GM12878 (cell line): ENCODE measurements at regions not wholly inside any gene's neighbourhood (a gene's known extent, or its start where the extent isn't known, plus 50 kb on each side); places are given as distances from the start of the nearest gene placed in this dataset.

Experiments used
- ATAC-seq: fragments of 200-7000 bp; cut with Tn5 transposase; 3 replicates; pipeline ENCODE4 v1.9.1; 2020; ENCODE audit warnings: mild to moderate bottlenecking, moderate library complexity
- BruUV-seq: library from RNA; stranded (reverse); fragments of 400-500 nt; replicated peaks from 2 replicates; lab custom pipeline; 2021; lab: Mats Ljungman, UMichigan
- CTCF ChIA-PET: fragments of 300-600 bp; sonication (Branson Sonifier 250); formaldehyde crosslinking; extraction: SDS; loops from one replicate; lab custom pipeline; 2021; ENCODE audit warnings: inconsistent platforms; lab: Yijun Ruan, JAX
- POLR2A ChIA-PET: fragments of 350-600 bp; formaldehyde crosslinking; extraction: SDS; loops from one replicate; lab custom pipeline; 2021; ENCODE audit warnings: inconsistent platforms; lab: Charles Lee
- RAD21 ChIA-PET: fragments of 300-600 bp; sonication (Branson Sonifier 250); formaldehyde crosslinking; loops from one replicate; lab custom pipeline; 2023; ENCODE audit warnings: antibody characterized with exemption; ENCODE audit not compliant: unreplicated experiment; lab: Charles Lee
- SMC1A ChIA-PET: fragments of 300-600 bp; sonication (Branson Sonifier 250); formaldehyde crosslinking; loops from one replicate; lab custom pipeline; 2023; ENCODE audit not compliant: unreplicated experiment, uncharacterized antibody; lab: Charles Lee
- DNase-seq: peaks from one replicate; pipeline ENCODE4 v3.0.0-alpha.2; 2011; ENCODE audit warnings: low read depth, low spot score
- FAIRE-seq: peaks from 3 replicates; lab custom pipeline; 2011; peaks lifted over from hg19 to GRCh38; lab: Jason Lieb, UNC
- H2AFZ ChIP-seq: 2 replicates; pipeline ENCODE4 v1.6.0; 2011; ENCODE audit warnings: low read depth, low read length, control low read depth; ENCODE audit not compliant: control insufficient read depth
- H3K27ac ChIP-seq: 2 replicates; pipeline ENCODE4 v1.5.1; 2011; ENCODE audit warnings: control low read depth; ENCODE audit not compliant: control insufficient read depth, insufficient read depth
- H3K27me3 ChIP-seq, 2 experiments: replicated peaks in 1 of 2; 2 replicates each; pipeline versions ENCODE4 v1.6.0 to v1.6.1; 2011; ENCODE audit warnings: low read length in 1 of 2; ENCODE audit not compliant: control insufficient read depth in 2 of 2, insufficient read depth in 2 of 2
- H3K36me3 ChIP-seq, 2 experiments: 2 replicates each; pipeline ENCODE4 v1.5.1; 2011; ENCODE audit warnings: low read length in 1 of 2; ENCODE audit not compliant: control insufficient read depth in 2 of 2, insufficient read depth in 2 of 2
- H3K4me1 ChIP-seq: 2 replicates; pipeline ENCODE4 v1.6.1; 2011; ENCODE audit warnings: mild to moderate bottlenecking, low read length, moderate library complexity, mixed read lengths; ENCODE audit not compliant: control insufficient read depth, insufficient read depth
- H3K4me2 ChIP-seq: 2 replicates; pipeline ENCODE4 v1.6.0; 2011; ENCODE audit warnings: control low read depth; ENCODE audit not compliant: control insufficient read depth, insufficient read depth
- H3K4me3 ChIP-seq: fragments of 200-600 bp; sonication (generic); 2 replicates; pipeline ENCODE4 v1.5.1; 2016
- H3K79me2 ChIP-seq: 2 replicates; pipeline ENCODE4 v1.6.0; 2011; ENCODE audit warnings: low read length; ENCODE audit not compliant: control insufficient read depth, insufficient read depth
- H3K9ac ChIP-seq: 2 replicates; pipeline ENCODE4 v1.8.0; 2011; ENCODE audit warnings: low read length, control low read depth, mixed read lengths; ENCODE audit not compliant: control insufficient read depth, insufficient read depth
- H3K9me3 ChIP-seq: replicated peaks from 3 replicates; pipeline ENCODE4 v1.5.1; 2011; ENCODE audit warnings: mild to moderate bottlenecking, low read length; ENCODE audit not compliant: control insufficient read depth, insufficient read depth
- H4K20me1 ChIP-seq: 2 replicates; pipeline ENCODE4 v1.6.0; 2011; ENCODE audit not compliant: control insufficient read depth, insufficient read depth
- CEBPB ChIP-seq, 2 experiments: fragments of 150-350 bp in 1 of 2; IDR thresholded peaks; 2 replicates each; pipeline ENCODE4 v1.6.1; 2012 to 2014; ENCODE audit warnings: low read depth in 2 of 2, low read length in 2 of 2, borderline replicate concordance in 1 of 2, inconsistent platforms in 1 of 2
- CHD1 ChIP-seq: IDR thresholded peaks from 2 replicates; pipeline ENCODE4 v1.6.1; 2012; ENCODE audit warnings: low read depth, low read length, improper control_type of control experiment
- ETV6 ChIP-seq, 2 experiments: fragments of 450-650 bp in 1 of 2; IDR thresholded peaks in 1 of 2; conservative IDR thresholded peaks in 1 of 2; 2 replicates each; pipeline ENCODE4 v1.6.1; 2014; ENCODE audit warnings: antibody characterized with exemption in 1 of 2, borderline replicate concordance in 1 of 2, low read depth in 1 of 2, mild to moderate bottlenecking in 1 of 2, moderate library complexity in 1 of 2
- FOS ChIP-seq: IDR thresholded peaks from 3 replicates; pipeline ENCODE4 v1.6.1; 2011; ENCODE audit warnings: borderline replicate concordance; ENCODE audit not compliant: insufficient read length; ENCODE audit errors: extremely low read depth
- MEF2B ChIP-seq: fragments of 450-650 bp; IDR thresholded peaks from 2 replicates; pipeline ENCODE4 v1.6.1; 2018; ENCODE audit warnings: mild to moderate bottlenecking, moderate library complexity; ENCODE audit not compliant: partially characterized antibody, poor library complexity, severe bottlenecking
- MYC ChIP-seq: IDR thresholded peaks from 2 replicates; pipeline ENCODE4 v1.6.1; 2011; ENCODE audit warnings: mild to moderate bottlenecking, low read length, moderate library complexity, inconsistent platforms; ENCODE audit not compliant: insufficient read depth, insufficient replicate concordance, insufficient read length, severe bottlenecking
- NFIC ChIP-seq: IDR thresholded peaks from 2 replicates; pipeline ENCODE4 v1.6.1; 2012; ENCODE audit warnings: low read depth, mild to moderate bottlenecking, inconsistent platforms, low read length, moderate library complexity
- RCOR1 ChIP-seq: conservative IDR thresholded peaks from 2 replicates; pipeline ENCODE4 v1.6.1; 2012; ENCODE audit warnings: low read depth, low read length, improper control_type of control experiment
- RELA ChIP-seq: fragments of 450-650 bp; IDR thresholded peaks from 2 replicates; pipeline ENCODE4 v1.8.0; 2014; ENCODE audit warnings: borderline replicate concordance; ENCODE audit not compliant: partially characterized antibody
- TAF1 ChIP-seq: IDR thresholded peaks from 2 replicates; pipeline ENCODE4 v1.6.1; 2011; ENCODE audit warnings: mild to moderate bottlenecking, low read depth, low read length, borderline replicate concordance
- ZNF207 ChIP-seq: fragments of 450-650 bp; IDR thresholded peaks from 2 replicates; pipeline ENCODE4 v1.6.1; 2014; ENCODE audit warnings: antibody characterized with exemption, mild to moderate bottlenecking, borderline replicate concordance
- WGBS: methylation state at CpG from one replicate; pipeline ENCODE4 v1.1.6; 2016; ENCODE audit warnings: low lambda C conversion rate; ENCODE audit not compliant: insufficient replicate concordance, insufficient coverage; ENCODE audit errors: missing lambda C conversion rate; 5-methylcytosine and 5-hydroxymethylcytosine counted together
- in situ Hi-C: fragments of 300-500 bp; cut with MboI; formaldehyde crosslinking; loops from 9 replicates; pipeline ENCODE4 v1.14.3; 2018; ENCODE audit warnings: mixed read lengths
- intact Hi-C: fragments of 100-400 bp; cut with micrococcal nuclease; formaldehyde crosslinking; loops from one replicate; pipeline ENCODE4 v1.14.2; 2022; ENCODE audit not compliant: unreplicated experiment
- TF ChIP-seq, protein P1 (sequence below): IDR thresholded peaks from 2 replicates; pipeline ENCODE4 v1.6.1; 2012; ENCODE audit warnings: low read length, inconsistent platforms
- TF ChIP-seq, protein P2 (sequence below): fragments of 150-350 bp; IDR thresholded peaks from 2 replicates; pipeline ENCODE4 v1.6.1; 2016; ENCODE audit warnings: low read depth, low read length

DNA sequence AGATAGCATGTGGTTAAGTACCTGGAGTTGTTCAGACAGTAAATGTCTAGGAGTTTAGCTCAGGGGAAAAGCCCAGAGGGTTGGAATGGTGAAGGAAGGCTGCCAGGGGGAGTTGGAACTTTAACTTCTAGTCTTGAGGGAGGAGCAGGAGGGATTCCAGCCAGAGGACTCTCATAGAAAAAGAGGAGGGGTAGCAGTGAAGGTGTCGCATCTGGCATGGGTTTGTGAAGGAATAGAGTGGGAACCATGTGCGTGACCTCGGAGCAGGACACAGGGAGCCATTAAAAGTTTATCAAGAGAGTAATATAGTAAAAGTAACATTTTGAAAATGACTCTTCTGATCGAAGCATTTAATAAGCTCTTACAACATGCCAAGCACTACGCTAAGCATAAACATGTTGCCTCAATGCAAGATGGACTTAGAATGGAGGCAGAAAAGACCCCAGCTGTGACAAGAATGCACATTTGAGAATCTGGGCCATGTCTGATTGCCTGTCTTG, 632.4 kb upstream of the CAMK1G start:
- intact Hi-C loops: no loop called here

More for the DNA sequence above, 632.4 kb upstream of the CAMK1G start:
- FAIRE-seq: no peak
- H3K36me3 ChIP-seq: no peaks in the 10 kb centered on the region
- no peak overlapping the region for H2AFZ ChIP-seq
- H3K9me3 ChIP-seq: no peaks in the 10 kb centered on the region
- H3K4me1 ChIP-seq: no peaks in the 10 kb centered on the region
- in situ Hi-C loops: no loop called here
- H3K27ac ChIP-seq: no peak overlapping the region
- no peaks in the 10 kb centered on the region for H3K79me2 ChIP-seq
- ChIA-PET CTCF (no interaction called here), POLR2A (no interaction called here), RAD21 (no interaction called here), SMC1A (no interaction called here)
- H3K27me3 ChIP-seq: no peaks in the 10 kb centered on the region; a peak in 1 of 4 replicates
- TF ChIP-seq FOS: no peak
- TF ChIP-seq RELA: no peak
- TF ChIP-seq, protein P1, sequence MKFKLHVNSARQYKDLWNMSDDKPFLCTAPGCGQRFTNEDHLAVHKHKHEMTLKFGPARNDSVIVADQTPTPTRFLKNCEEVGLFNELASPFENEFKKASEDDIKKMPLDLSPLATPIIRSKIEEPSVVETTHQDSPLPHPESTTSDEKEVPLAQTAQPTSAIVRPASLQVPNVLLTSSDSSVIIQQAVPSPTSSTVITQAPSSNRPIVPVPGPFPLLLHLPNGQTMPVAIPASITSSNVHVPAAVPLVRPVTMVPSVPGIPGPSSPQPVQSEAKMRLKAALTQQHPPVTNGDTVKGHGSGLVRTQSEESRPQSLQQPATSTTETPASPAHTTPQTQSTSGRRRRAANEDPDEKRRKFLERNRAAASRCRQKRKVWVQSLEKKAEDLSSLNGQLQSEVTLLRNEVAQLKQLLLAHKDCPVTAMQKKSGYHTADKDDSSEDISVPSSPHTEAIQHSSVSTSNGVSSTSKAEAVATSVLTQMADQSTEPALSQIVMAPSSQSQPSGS: no peak
- no peak for TF ChIP-seq RCOR1
- TF ChIP-seq NFIC: no peak
- TF ChIP-seq ETV6 (conservative IDR thresholded peaks at IDR 0.05 in 1 of 2, IDR thresholded peaks at IDR 0.05 in 1 of 2; ENCODE audit: borderline replicate concordance in 1 of 2, low read depth in 1 of 2): no peak
- no peak for TF ChIP-seq TAF1
- TF ChIP-seq MEF2B: no peak
- TF ChIP-seq, protein P2, sequence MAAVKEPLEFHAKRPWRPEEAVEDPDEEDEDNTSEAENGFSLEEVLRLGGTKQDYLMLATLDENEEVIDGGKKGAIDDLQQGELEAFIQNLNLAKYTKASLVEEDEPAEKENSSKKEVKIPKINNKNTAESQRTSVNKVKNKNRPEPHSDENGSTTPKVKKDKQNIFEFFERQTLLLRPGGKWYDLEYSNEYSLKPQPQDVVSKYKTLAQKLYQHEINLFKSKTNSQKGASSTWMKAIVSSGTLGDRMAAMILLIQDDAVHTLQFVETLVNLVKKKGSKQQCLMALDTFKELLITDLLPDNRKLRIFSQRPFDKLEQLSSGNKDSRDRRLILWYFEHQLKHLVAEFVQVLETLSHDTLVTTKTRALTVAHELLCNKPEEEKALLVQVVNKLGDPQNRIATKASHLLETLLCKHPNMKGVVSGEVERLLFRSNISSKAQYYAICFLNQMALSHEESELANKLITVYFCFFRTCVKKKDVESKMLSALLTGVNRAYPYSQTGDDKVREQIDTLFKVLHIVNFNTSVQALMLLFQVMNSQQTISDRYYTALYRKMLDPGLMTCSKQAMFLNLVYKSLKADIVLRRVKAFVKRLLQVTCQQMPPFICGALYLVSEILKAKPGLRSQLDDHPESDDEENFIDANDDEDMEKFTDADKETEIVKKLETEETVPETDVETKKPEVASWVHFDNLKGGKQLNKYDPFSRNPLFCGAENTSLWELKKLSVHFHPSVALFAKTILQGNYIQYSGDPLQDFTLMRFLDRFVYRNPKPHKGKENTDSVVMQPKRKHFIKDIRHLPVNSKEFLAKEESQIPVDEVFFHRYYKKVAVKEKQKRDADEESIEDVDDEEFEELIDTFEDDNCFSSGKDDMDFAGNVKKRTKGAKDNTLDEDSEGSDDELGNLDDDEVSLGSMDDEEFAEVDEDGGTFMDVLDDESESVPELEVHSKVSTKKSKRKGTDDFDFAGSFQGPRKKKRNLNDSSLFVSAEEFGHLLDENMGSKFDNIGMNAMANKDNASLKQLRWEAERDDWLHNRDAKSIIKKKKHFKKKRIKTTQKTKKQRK: no peak
- no peak for TF ChIP-seq CEBPB (IDR thresholded peaks at IDR 0.05; ENCODE audit: borderline replicate concordance in 1 of 2, low read depth in 2 of 2, low read length in 2 of 2)
- TF ChIP-seq CHD1: no peak
- no peak for TF ChIP-seq ZNF207
- no peak for TF ChIP-seq MYC
- H3K9ac ChIP-seq: no peak overlapping the region
- H3K4me3 ChIP-seq: no peak overlapping the region
- BruUV-seq: no TSS peak
- ATAC-seq: no peak
- no peaks in the 10 kb centered on the region for H4K20me1 ChIP-seq
- DNase-seq: no peak
- no peak overlapping the region for H3K4me2 ChIP-seq
- 34% methylated on average over 5 of the region's 5 CpGs for WGBS
